Fibroblast of villous mesenchyme (primary cell): ENCODE measurements at regions not wholly inside any gene's neighbourhood (a gene's known extent, or its start where the extent isn't known, plus 50 kb on each side); places are given as distances from the start of the nearest gene placed in this dataset.

Experiments
- DNase-seq: peaks from one replicate; pipeline ENCODE4 v3.0.0-alpha.2; 2010; ENCODE audit warnings: low read depth
- H3K4me3 ChIP-seq: 2 replicates; pipeline ENCODE4 v1.5.1; 2011; ENCODE audit warnings: low read depth, mild to moderate bottlenecking, low read length
- CTCF ChIP-seq: IDR thresholded peaks from 2 replicates; pipeline ENCODE4 v1.5.1; 2012; ENCODE audit warnings: low read depth, mild to moderate bottlenecking, low read length; ENCODE audit not compliant: insufficient read depth

DNA sequence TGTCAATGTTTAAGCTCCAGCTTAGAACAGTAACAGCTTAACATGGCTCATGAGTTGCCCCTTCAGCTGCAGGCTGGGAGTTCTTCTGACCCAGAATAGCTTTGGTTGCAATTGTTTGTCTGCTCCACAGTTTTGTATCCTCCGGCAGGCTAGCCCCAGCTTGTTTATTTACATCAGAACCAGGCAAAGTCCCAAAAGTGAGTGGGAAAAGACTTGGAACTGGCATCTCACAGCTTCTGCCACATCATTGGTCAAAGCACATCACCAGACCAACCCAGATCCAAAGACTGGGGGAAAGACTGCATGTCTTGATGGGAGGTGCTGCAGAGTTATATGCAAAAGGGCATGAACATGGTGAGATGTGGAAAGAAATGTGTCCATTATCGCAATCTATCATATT lies 231.2 kb upstream of the CPEB2 start:
- no peak for TF ChIP-seq CTCF
- H3K4me3 ChIP-seq = no peak overlapping the region
- DNase-seq = no peak

DNA sequence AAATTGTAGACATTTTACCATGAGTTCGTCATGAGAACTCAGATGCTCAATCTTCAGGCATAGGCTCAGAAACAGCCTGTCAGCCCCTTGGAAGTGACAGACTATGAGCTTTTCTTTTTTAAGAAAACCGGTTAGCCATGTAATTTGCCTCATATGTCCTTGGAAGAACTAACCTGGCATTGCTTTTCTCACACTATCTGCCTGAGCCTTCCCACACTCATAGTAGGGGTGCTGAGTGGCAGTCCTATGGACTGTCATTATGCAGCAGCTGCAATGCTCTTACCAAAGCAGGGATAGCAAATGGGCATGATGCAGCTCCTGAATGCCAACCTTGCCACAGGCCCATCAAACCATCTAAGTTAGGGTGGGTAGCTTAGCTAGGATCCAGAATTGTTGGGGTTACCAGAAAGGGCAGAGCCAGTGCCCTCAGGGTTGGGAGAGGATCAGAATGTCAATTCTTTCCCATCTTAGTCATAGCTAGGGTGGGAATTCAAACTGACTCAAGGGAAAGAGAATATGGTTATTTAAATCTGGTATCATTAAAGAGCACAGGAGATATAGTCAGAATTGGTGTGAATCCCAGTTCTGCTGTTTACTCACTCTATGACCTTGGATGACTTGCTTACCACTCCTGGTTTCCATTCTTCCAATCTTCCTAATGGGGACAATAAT lies 230.6 kb upstream of the CPEB2 start:
- no peak for DNase-seq
- H3K4me3 ChIP-seq = no peak overlapping the region
- TF ChIP-seq CTCF = no peak

DNA sequence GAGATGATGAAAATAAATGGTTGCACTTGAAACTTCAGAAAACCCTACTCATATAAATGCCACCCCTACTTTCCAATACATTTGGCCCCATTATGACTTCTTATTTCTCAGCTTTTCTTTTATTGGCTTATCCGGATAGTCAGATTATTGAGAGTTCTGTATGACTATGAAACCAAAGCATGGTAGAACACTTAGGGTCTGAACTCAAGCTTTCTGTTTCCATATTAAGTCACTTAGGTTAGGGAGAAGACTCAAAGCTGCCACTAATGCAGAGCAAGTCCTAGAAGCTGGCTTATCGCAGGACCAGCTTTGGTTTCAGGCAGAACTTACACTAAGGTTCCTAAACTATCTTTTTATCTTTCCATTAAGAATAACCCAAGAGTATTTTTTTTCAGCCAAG lies 229.9 kb upstream of the CPEB2 start:
- DNase-seq = no peak
- H3K4me3 ChIP-seq = no peak overlapping the region
- no peak for TF ChIP-seq CTCF

DNA sequence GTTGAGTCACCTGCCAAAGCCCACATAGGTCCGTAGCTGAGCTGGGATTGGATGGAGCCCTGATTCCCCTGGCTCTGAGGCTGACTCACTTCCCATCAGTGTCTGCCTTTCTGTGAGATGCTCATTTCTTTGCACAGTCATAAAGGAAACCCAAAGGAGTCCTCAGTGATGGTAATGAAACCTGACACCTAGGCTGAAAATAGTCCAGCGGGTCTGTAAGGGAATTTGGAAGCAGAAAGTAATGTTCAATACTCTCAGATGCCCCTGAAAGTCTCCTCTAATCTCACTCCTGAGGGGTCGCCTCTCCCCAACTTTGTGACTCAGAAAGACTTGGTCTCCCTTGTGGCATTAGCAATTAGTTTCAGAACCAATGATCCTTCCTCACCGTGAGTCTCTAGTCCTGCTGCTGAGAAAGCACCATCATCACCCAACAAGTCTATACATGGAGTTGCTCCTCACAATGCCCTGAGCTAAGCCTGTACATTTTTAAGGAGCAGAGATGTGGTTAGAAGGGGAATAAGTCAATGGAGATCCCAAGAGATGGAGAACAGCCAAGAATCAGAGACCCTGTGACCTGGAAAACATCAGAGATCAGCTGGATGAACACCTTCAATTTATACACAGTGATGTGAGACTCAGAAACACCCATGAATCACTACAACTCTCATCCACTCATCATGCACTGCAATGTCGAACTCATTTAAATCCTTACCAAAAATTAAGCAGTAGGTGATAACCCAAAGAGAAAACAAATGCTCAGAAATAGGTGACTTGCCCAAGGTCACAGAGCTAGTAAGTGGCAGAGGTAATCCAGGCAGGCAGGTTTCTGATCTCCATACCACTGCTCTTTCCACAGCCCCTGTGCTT lies 219.0 kb upstream of the CPEB2 start:
- DNase-seq = no peak
- H3K4me3 ChIP-seq = no peak overlapping the region
- no peak for TF ChIP-seq CTCF

DNA sequence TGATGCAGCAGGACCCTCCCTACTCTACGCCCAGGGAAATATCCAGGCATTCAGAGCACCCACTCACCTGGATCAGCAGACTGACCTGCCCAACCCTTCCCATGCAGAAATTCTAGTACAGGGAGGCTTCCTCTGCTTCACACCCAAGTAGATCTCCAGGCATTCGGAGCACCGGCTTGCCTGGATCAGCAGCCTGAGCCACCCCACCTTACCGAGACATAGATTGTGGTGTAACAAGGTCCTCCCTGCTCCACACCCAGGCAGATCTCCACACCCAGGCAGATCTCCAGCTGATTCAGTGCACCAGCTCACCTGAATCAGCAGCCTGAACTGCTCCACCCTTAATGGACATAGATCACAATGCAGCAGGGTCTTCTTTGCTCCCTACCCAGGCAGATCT lies 215.1 kb upstream of the CPEB2 start:
- TF ChIP-seq CTCF = no peak
- H3K4me3 ChIP-seq = no peak overlapping the region
- no peak for DNase-seq

GRCh38 chr4:14787894-14788293 lies 214.4 kb upstream of the CPEB2 start:
- no peak overlapping the region for H3K4me3 ChIP-seq
- no peak for DNase-seq
- TF ChIP-seq CTCF = peak; percentile 41

DNA sequence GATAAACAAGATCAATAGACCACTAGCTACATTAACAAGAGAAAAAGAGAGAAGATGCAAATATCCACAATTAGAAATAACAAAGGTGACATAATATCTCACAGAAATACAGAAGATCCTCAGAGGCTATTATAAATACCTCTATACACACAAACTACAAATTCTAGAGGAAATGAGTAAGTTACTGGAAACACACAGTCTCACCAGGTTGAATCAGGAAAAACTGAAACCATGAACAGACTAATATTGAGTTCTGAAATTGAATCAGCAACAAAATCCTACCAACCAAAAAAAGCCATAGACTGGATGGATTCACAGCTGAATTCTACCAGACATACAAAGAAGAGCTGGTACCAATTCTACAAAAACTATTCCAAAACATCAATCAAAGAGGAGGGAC lies 211.8 kb upstream of the CPEB2 start:
- no peak overlapping the region for H3K4me3 ChIP-seq
- no peak for TF ChIP-seq CTCF
- no peak for DNase-seq
